ENCODE measurements at regions not wholly inside any gene's neighbourhood (a gene's known extent, or its start where the extent isn't known, plus 50 kb on each side); places are given as distances from the start of the nearest gene placed in this dataset.
A peak's percentile ranks its signal among the peaks of the same experiment; 100 is the strongest.

GRCh38 chr5:10021248-10021647, 228.4 kb downstream of the ATPSCKMT start:
- H3K9ac ChIP-seq (ENCODE audit: low read length): no peak overlapping the region
- RAD21 ChIA-PET (ENCODE audit: low non-redundant PET in 1 of 2, low total read pairs in 2 of 2, uncharacterized antibody in 2 of 2, unreplicated experiment in 2 of 2): no interaction called here
- H3K4me2 ChIP-seq (ENCODE audit: low read length): no peak overlapping the region
- ATAC-seq: no peak
- TF ChIP-seq MAX (IDR thresholded peaks at IDR 0.05) (no peak), EGR1 (IDR thresholded peaks at IDR 0.05; ENCODE audit: low read depth) (no peak), FOSL1 (IDR thresholded peaks at IDR 0.05; ENCODE audit: low read depth) (no peak), SRF (IDR thresholded peaks at IDR 0.05; ENCODE audit: low read depth) (no peak), ZNF274 (IDR thresholded peaks at IDR 0.05; ENCODE audit: low read depth, low read length) (no peak), POLR2AphosphoS5 (IDR thresholded peaks at IDR 0.05; ENCODE audit: low read depth, low read length) (no peak)
- TF ChIP-seq, protein P1, sequence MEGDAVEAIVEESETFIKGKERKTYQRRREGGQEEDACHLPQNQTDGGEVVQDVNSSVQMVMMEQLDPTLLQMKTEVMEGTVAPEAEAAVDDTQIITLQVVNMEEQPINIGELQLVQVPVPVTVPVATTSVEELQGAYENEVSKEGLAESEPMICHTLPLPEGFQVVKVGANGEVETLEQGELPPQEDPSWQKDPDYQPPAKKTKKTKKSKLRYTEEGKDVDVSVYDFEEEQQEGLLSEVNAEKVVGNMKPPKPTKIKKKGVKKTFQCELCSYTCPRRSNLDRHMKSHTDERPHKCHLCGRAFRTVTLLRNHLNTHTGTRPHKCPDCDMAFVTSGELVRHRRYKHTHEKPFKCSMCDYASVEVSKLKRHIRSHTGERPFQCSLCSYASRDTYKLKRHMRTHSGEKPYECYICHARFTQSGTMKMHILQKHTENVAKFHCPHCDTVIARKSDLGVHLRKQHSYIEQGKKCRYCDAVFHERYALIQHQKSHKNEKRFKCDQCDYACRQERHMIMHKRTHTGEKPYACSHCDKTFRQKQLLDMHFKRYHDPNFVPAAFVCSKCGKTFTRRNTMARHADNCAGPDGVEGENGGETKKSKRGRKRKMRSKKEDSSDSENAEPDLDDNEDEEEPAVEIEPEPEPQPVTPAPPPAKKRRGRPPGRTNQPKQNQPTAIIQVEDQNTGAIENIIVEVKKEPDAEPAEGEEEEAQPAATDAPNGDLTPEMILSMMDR (IDR thresholded peaks at IDR 0.05 in 2 of 3, conservative IDR thresholded peaks at IDR 0.05 in 1 of 3; ENCODE audit: borderline replicate concordance in 1 of 3, insufficient read depth in 1 of 3, low read depth in 2 of 3, low read length in 2 of 3): 0 out of 6 replicates have a peak, but pooled peaks of 1 of the 3 experiments have one; percentile 6
- peaks cover 5 to 22% of the 10 kb centered on the region in 2 experiments; a peak in 3 of 4 replicates for H3K4me1 ChIP-seq (ENCODE audit: control insufficient read depth in 1 of 2, insufficient read depth in 2 of 2, low read length in 2 of 2)
- no peak for DNase-seq (ENCODE audit: low read depth, low spot score)
- POLR2A ChIA-PET: no interaction called here
- H3K27me3 ChIP-seq (ENCODE audit: insufficient read depth, low read length): no peaks in the 10 kb centered on the region
- H3K4me3 ChIP-seq (replicated peaks in 1 of 2; ENCODE audit: low read depth in 1 of 2, low read length in 2 of 2): no peak overlapping the region
- no peaks in the 10 kb centered on the region for H3K36me3 ChIP-seq (ENCODE audit: control insufficient read depth in 1 of 2, insufficient read depth in 2 of 2, low read length in 2 of 2)
- no peak overlapping the region for H3K27ac ChIP-seq (ENCODE audit: low read depth, low read length)
- H2AFZ ChIP-seq (ENCODE audit: low read depth, low read length, poor library complexity, severe bottlenecking): no peak overlapping the region
- BruUV-seq (replicated peaks): no TSS peak
- H4K20me1 ChIP-seq (ENCODE audit: insufficient read depth): no peaks in the 10 kb centered on the region
- no peaks in the 10 kb centered on the region for H3K9me3 ChIP-seq (ENCODE audit: control insufficient read depth in 1 of 2, insufficient read depth in 1 of 2, low read depth in 1 of 2, low read length in 2 of 2)
- CTCF ChIA-PET: no interaction called here
- no peaks in the 10 kb centered on the region for H3K9me2 ChIP-seq (ENCODE audit: insufficient read depth)
- no peaks in the 10 kb centered on the region for H3K79me2 ChIP-seq (ENCODE audit: insufficient read depth, low read length)
- intact Hi-C loops (cut with micrococcal nuclease): no loop called here

DNA sequence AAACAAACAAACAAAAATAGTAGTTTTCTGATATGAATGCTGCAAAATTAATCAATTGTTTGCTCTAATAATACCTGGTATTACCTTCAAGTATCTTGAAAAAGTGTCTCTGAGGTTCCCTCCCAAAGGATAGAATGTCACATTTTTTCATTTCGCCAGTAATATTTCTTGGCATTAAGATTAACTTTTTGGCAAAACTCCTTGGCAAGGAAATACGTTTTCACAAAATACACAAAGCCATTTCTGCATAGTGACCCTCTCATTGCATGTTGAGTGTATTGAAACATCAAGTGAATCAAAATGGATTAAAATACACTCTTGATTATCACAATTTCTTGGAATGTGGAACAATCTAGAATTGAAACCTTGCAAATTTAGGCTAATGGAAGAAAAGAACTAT, 230.5 kb downstream of the ATPSCKMT start:
- H3K79me2 ChIP-seq (ENCODE audit: insufficient read depth, low read length): no peaks in the 10 kb centered on the region
- H3K9ac ChIP-seq (ENCODE audit: low read length): no peak overlapping the region
- DNase-seq (ENCODE audit: low read depth, low spot score): no peak
- H3K36me3 ChIP-seq (ENCODE audit: control insufficient read depth in 1 of 2, insufficient read depth in 2 of 2, low read length in 2 of 2): no peaks in the 10 kb centered on the region
- peak overlapping the region; percentile 11 for H3K4me2 ChIP-seq (ENCODE audit: low read length)
- no peaks in the 10 kb centered on the region for H3K27me3 ChIP-seq (ENCODE audit: insufficient read depth, low read length)
- H4K20me1 ChIP-seq (ENCODE audit: insufficient read depth): no peaks in the 10 kb centered on the region
- H3K4me3 ChIP-seq (replicated peaks in 1 of 2; ENCODE audit: low read depth in 1 of 2, low read length in 2 of 2): no peak overlapping the region
- peaks cover 5 to 22% of the 10 kb centered on the region in 2 experiments; a peak in 3 of 4 replicates for H3K4me1 ChIP-seq (ENCODE audit: control insufficient read depth in 1 of 2, insufficient read depth in 2 of 2, low read length in 2 of 2)
- POLR2A ChIA-PET: no interaction called here
- RAD21 ChIA-PET (ENCODE audit: low non-redundant PET in 1 of 2, low total read pairs in 2 of 2, uncharacterized antibody in 2 of 2, unreplicated experiment in 2 of 2): no interaction called here
- H3K27ac ChIP-seq (ENCODE audit: low read depth, low read length): no peak overlapping the region
- intact Hi-C loops (cut with micrococcal nuclease): no loop called here
- BruUV-seq (replicated peaks): no TSS peak
- ATAC-seq: no peak
- H3K9me3 ChIP-seq (ENCODE audit: control insufficient read depth in 1 of 2, insufficient read depth in 1 of 2, low read depth in 1 of 2, low read length in 2 of 2): no peaks in the 10 kb centered on the region
- H3K9me2 ChIP-seq (ENCODE audit: insufficient read depth): no peaks in the 10 kb centered on the region
- CTCF ChIA-PET: no interaction called here
- H2AFZ ChIP-seq (ENCODE audit: low read depth, low read length, poor library complexity, severe bottlenecking): no peak overlapping the region
- no peak for TF ChIP-seq ZNF274 (IDR thresholded peaks at IDR 0.05; ENCODE audit: low read depth, low read length)
- no peak for TF ChIP-seq POLR2AphosphoS5 (IDR thresholded peaks at IDR 0.05; ENCODE audit: low read depth, low read length)
- no peak for TF ChIP-seq SRF (IDR thresholded peaks at IDR 0.05; ENCODE audit: low read depth)
- no peak for TF ChIP-seq EZH2phosphoT487 (IDR thresholded peaks at IDR 0.05; ENCODE audit: borderline replicate concordance)
- no peak for TF ChIP-seq EGR1 (IDR thresholded peaks at IDR 0.05; ENCODE audit: low read depth)
- TF ChIP-seq, protein P1 (IDR thresholded peaks at IDR 0.05 in 2 of 3, conservative IDR thresholded peaks at IDR 0.05 in 1 of 3; ENCODE audit: borderline replicate concordance in 1 of 3, insufficient read depth in 1 of 3, low read depth in 2 of 3, low read length in 2 of 3): no peak
- TF ChIP-seq, protein P2, sequence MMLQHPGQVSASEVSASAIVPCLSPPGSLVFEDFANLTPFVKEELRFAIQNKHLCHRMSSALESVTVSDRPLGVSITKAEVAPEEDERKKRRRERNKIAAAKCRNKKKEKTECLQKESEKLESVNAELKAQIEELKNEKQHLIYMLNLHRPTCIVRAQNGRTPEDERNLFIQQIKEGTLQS (IDR thresholded peaks at IDR 0.05): no peak
- TF ChIP-seq RAD21 (IDR thresholded peaks at IDR 0.05; ENCODE audit: low read depth): no peak
- no peak for TF ChIP-seq YY1 (IDR thresholded peaks at IDR 0.05; ENCODE audit: extremely low read depth, insufficient replicate concordance, low read depth, low read length)
- TF ChIP-seq SP1 (IDR thresholded peaks at IDR 0.05; ENCODE audit: low read depth): no peak
- no peak for TF ChIP-seq CBX3 (IDR thresholded peaks at IDR 0.05; ENCODE audit: low read depth)
- no peak for TF ChIP-seq MAX (IDR thresholded peaks at IDR 0.05)
- TF ChIP-seq POLR2A (IDR thresholded peaks at IDR 0.05; ENCODE audit: borderline replicate concordance, extremely low read depth, insufficient read depth, insufficient read length): no peak
- TF ChIP-seq EZH2 (IDR thresholded peaks at IDR 0.05): no peak
